SK-N-SH (cell line): ENCODE measurements at regions not wholly inside any gene's neighbourhood (a gene's known extent, or its start where the extent isn't known, plus 50 kb on each side); places are given as distances from the start of the nearest gene placed in this dataset.

Experiments
- CTCF ChIA-PET: fragments of 300-600, 350-600 bp; formaldehyde crosslinking; extraction: SDS; loops from one replicate; lab custom pipeline; 2021; lab: Yijun Ruan, JAX
- POLR2A ChIA-PET: fragments of 350-600 bp; sonication (Branson Sonifier 250); formaldehyde crosslinking; extraction: SDS; loops from one replicate; lab custom pipeline; 2020; ENCODE audit warnings: antibody characterized with exemption, inconsistent platforms; lab: Yijun Ruan, JAX
- DNase-seq: peaks from one replicate; pipeline ENCODE4 v3.0.0; 2012
- H2AFZ ChIP-seq: fragments of 200-600 bp; sonication (generic); 2 replicates; pipeline ENCODE4 v1.8.1; 2016; ENCODE audit warnings: antibody characterized with exemption, mild to moderate bottlenecking, low read depth
- H3F3A ChIP-seq: fragments of 200-600 bp; sonication (generic); replicated peaks from 2 replicates; pipeline ENCODE3; 2016; ENCODE audit warnings: antibody characterized with exemption, mild to moderate bottlenecking; ENCODE audit not compliant: insufficient read depth
- H3K27ac ChIP-seq, 2 experiments: fragments of 200-500 bp in 1 of 2; fragments of 200-600 bp in 1 of 2; sonication (Bioruptor generic) in 1 of 2; sonication (generic), shearing (Covaris generic) in 1 of 2; 2 replicates each; pipeline versions ENCODE4 v1.5.1 to v1.6.1; 2014 to 2016; ENCODE audit warnings: low read depth in 2 of 2, inconsistent platforms in 1 of 2, low read length in 1 of 2, mild to moderate bottlenecking in 1 of 2, mixed read lengths in 1 of 2
- H3K27me3 ChIP-seq: fragments of 200-600 bp; sonication (generic), shearing (Covaris generic); 2 replicates; pipeline ENCODE4 v1.6.1; 2016; ENCODE audit warnings: mixed run types; ENCODE audit not compliant: insufficient read depth
- H3K36me3 ChIP-seq, 2 experiments: fragments of 200-500 bp in 1 of 2; fragments of 200-600 bp in 1 of 2; sonication (Bioruptor generic) in 1 of 2; sonication (generic) in 1 of 2; replicated peaks in 1 of 2; 2 replicates each; pipeline versions ENCODE3 to v1.5.1; 2014 to 2016; ENCODE audit warnings: low read length in 1 of 2, mild to moderate bottlenecking in 1 of 2; ENCODE audit not compliant: insufficient read depth in 2 of 2, control insufficient read depth in 1 of 2
- H3K4me1 ChIP-seq, 2 experiments: fragments of 200-500 bp in 1 of 2; fragments of 200-600 bp in 1 of 2; sonication (Bioruptor generic) in 1 of 2; sonication (generic), shearing (Covaris generic) in 1 of 2; 2 replicates each; pipeline versions ENCODE4 v1.5.1 to v1.6.1; 2014 to 2016; ENCODE audit warnings: low read depth in 1 of 2, low read length in 1 of 2, mixed run types in 1 of 2; ENCODE audit not compliant: insufficient read depth in 2 of 2, control insufficient read depth in 1 of 2
- H3K4me2 ChIP-seq: fragments of 200-600 bp; sonication (generic), shearing (Covaris generic); 2 replicates; pipeline ENCODE4 v1.6.1; 2017; ENCODE audit warnings: mixed run types
- H3K4me3 ChIP-seq, 2 experiments: fragments of 200-500 bp in 1 of 2; fragments of 200-600 bp in 1 of 2; sonication (Bioruptor generic) in 1 of 2; sonication (generic), shearing (Covaris generic) in 1 of 2; 2 replicates each; pipeline versions ENCODE4 v1.5.1 to v1.8.1; 2014 to 2016; ENCODE audit warnings: low read depth in 2 of 2, inconsistent platforms in 1 of 2, low read length in 1 of 2, mild to moderate bottlenecking in 1 of 2, mixed read lengths in 1 of 2, moderate library complexity in 1 of 2
- H3K79me2 ChIP-seq: fragments of 200-600 bp; sonication (generic); 2 replicates; pipeline ENCODE4 v1.8.1; 2017; ENCODE audit warnings: mild to moderate bottlenecking; ENCODE audit not compliant: insufficient read depth
- H3K9ac ChIP-seq: fragments of 200-600 bp; sonication (generic); 2 replicates; pipeline ENCODE4 v1.6.1; 2017; ENCODE audit warnings: mixed run types
- H3K9me2 ChIP-seq: fragments of 200-600 bp; sonication (generic); 2 replicates; pipeline ENCODE4 v1.6.1; 2017; ENCODE audit warnings: mixed run types
- H3K9me3 ChIP-seq: fragments of 200-600 bp; sonication (generic); 2 replicates; pipeline ENCODE4 v1.6.1; 2017; ENCODE audit warnings: mixed run types, mild to moderate bottlenecking, moderate library complexity
- H4K20me1 ChIP-seq: fragments of 200-600 bp; sonication (generic); 2 replicates; pipeline ENCODE4 v1.6.1; 2017; ENCODE audit warnings: mild to moderate bottlenecking, mixed run types; ENCODE audit not compliant: insufficient read depth
- EP300 ChIP-seq, 2 experiments: IDR thresholded peaks; 2 replicates each; pipeline versions ENCODE4 v1.4.0 to v1.6.1; 2012; ENCODE audit warnings: borderline replicate concordance in 1 of 2, low read depth in 1 of 2, low read length in 1 of 2
- EZH2phosphoT487 ChIP-seq: fragments of 200-600 bp; sonication (generic); IDR thresholded peaks from 2 replicates; pipeline ENCODE4 v1.6.1; 2017; ENCODE audit warnings: low read depth, mixed run types, mild to moderate bottlenecking, antibody characterized with exemption, moderate library complexity, borderline replicate concordance
- FOSL2 ChIP-seq: IDR thresholded peaks from 2 replicates; pipeline ENCODE4 v1.4.0; 2012; ENCODE audit warnings: low read depth, mild to moderate bottlenecking, moderate library complexity, borderline replicate concordance
- GABPA ChIP-seq: IDR thresholded peaks from 2 replicates; pipeline ENCODE4 v1.4.0; 2012; ENCODE audit warnings: low read depth, mild to moderate bottlenecking
- IRF3 ChIP-seq: fragments of 150-350 bp; IDR thresholded peaks from 2 replicates; pipeline ENCODE4 v1.6.1; 2016; ENCODE audit warnings: mild to moderate bottlenecking, low read depth, low read length
- JUND ChIP-seq: IDR thresholded peaks from 2 replicates; pipeline ENCODE4 v1.4.0; 2012
- MAX ChIP-seq: IDR thresholded peaks from 2 replicates; pipeline ENCODE4 v1.4.0; 2012; ENCODE audit warnings: low read depth
- NRF1 ChIP-seq: IDR thresholded peaks from 2 replicates; pipeline ENCODE4 v1.6.1; 2012; ENCODE audit warnings: low read depth, mild to moderate bottlenecking, low read length
- RCOR1 ChIP-seq: fragments of 150-350 bp; IDR thresholded peaks from 2 replicates; pipeline ENCODE4 v1.6.1; 2017; ENCODE audit warnings: antibody characterized with exemption, low read length
- RFX5 ChIP-seq: IDR thresholded peaks from 2 replicates; pipeline ENCODE4 v1.6.1; 2012; ENCODE audit warnings: mild to moderate bottlenecking, improper control_type of control experiment, low read length
- SMC3 ChIP-seq: IDR thresholded peaks from 2 replicates; pipeline ENCODE4 v1.6.1; 2012; ENCODE audit warnings: low read depth, low read length, improper control_type of control experiment
- WGBS: methylation state at CpG from one replicate; pipeline ENCODE4 v1.1.6; 2017; ENCODE audit warnings: low lambda C conversion rate; 5-methylcytosine and 5-hydroxymethylcytosine counted together
- TF ChIP-seq, protein P1 (sequence below): IDR thresholded peaks from 2 replicates; pipeline ENCODE4 v1.4.0; 2012; ENCODE audit warnings: low read depth, borderline replicate concordance
- TF ChIP-seq, protein P2 (sequence below): fragments of 200-600 bp; sonication (generic); IDR thresholded peaks from 2 replicates; pipeline ENCODE4 v1.6.1; 2017; ENCODE audit warnings: antibody characterized with exemption, mild to moderate bottlenecking, moderate library complexity

DNA sequence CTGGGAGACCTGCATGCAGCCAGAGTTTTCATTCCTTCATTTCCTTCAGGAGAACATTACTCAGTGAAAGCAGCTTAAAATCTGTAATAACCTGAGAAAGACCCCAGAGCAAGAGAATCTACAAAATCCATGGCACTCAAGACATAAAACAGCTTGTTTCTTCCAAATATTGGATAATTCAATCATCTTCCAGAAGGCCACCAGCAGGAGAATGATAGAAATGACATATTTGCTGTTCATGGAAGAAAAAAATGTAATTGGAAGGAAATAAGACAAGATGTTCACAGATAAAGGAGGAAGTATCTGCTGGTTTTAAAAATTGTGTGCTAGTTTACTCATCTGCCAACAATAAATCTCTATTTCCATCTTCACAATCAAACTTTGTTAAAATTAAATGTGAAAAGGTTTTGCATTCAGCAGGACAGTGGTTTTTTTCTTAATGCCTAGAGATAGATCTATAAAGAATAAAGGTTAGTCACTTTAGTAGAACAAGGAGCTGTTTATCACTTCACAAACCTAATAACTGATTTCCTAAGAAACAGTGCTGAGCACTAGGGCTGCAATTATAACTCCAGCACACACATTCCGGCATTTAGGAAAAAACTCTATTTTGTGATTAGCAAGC is 530.8 kb downstream of the NSUN3 start:
- Histone ChIP-seq H3K4me3 (no peak overlapping the region), H3K27me3 (no peaks in the 10 kb centered on the region), H3K4me2 (no peak overlapping the region), H3K4me1 (no peaks in the 10 kb centered on the region), H3K36me3 (no peaks in the 10 kb centered on the region), H4K20me1 (no peaks in the 10 kb centered on the region), H3K9me3 (no peaks in the 10 kb centered on the region), H3K79me2 (no peaks in the 10 kb centered on the region)
- 100% methylated on average over 1 of the region's 1 CpG for WGBS
- no peak for DNase-seq
- TF ChIP-seq GABPA (no peak), JUND (no peak), FOSL2 (no peak), RFX5 (no peak), EZH2phosphoT487 (no peak), NRF1 (no peak)
- TF ChIP-seq, protein P1, sequence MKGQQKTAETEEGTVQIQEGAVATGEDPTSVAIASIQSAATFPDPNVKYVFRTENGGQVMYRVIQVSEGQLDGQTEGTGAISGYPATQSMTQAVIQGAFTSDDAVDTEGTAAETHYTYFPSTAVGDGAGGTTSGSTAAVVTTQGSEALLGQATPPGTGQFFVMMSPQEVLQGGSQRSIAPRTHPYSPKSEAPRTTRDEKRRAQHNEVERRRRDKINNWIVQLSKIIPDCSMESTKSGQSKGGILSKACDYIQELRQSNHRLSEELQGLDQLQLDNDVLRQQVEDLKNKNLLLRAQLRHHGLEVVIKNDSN = no peak
- TF ChIP-seq, protein P2, sequence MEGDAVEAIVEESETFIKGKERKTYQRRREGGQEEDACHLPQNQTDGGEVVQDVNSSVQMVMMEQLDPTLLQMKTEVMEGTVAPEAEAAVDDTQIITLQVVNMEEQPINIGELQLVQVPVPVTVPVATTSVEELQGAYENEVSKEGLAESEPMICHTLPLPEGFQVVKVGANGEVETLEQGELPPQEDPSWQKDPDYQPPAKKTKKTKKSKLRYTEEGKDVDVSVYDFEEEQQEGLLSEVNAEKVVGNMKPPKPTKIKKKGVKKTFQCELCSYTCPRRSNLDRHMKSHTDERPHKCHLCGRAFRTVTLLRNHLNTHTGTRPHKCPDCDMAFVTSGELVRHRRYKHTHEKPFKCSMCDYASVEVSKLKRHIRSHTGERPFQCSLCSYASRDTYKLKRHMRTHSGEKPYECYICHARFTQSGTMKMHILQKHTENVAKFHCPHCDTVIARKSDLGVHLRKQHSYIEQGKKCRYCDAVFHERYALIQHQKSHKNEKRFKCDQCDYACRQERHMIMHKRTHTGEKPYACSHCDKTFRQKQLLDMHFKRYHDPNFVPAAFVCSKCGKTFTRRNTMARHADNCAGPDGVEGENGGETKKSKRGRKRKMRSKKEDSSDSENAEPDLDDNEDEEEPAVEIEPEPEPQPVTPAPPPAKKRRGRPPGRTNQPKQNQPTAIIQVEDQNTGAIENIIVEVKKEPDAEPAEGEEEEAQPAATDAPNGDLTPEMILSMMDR = no peak
- TF ChIP-seq, all 33 proteins: peak for 0
- CTCF ChIA-PET = interaction anchor here (0.6 to 1.3 kb wide), 3 partner anchors 58 to 762 kb away, joined by 3 read pairs; no protein-coding TSS in a partner anchor
- no peaks in the 10 kb centered on the region for H3F3A ChIP-seq
- H3K9ac ChIP-seq = no peak overlapping the region
- POLR2A ChIA-PET = no interaction called here
- H3K27ac ChIP-seq = no peak overlapping the region
- H3K9me2 ChIP-seq = no peaks in the 10 kb centered on the region
- no peak overlapping the region for H2AFZ ChIP-seq

DNA sequence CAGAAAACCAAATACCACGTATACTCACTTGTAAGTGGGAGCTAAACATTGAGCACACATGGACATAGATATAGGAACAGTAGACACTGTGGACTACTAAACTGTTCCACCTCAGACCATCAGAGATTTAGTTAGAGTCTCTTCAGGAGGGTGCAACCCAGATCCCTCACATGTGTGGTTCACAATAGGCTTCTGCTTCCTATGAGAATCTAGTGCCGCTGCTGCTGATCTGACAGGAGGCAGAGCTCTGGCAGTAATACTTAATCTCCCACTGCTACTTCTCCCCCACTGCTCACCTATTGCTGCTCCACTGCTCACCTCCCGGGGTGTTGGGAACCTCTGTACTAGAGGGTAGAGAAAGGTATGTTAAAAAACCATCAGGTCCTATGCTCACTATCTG is 533.3 kb downstream of the NSUN3 start:
- H2AFZ ChIP-seq = no peak overlapping the region
- no peak overlapping the region for H3K4me3 ChIP-seq
- no peaks in the 10 kb centered on the region for H3K36me3 ChIP-seq
- no peak overlapping the region for H3K27ac ChIP-seq
- H3K9me3 ChIP-seq = no peaks in the 10 kb centered on the region
- no peak overlapping the region for H3K4me2 ChIP-seq
- no peaks in the 10 kb centered on the region for H3K4me1 ChIP-seq
- no peak overlapping the region for H3K9ac ChIP-seq
- POLR2A ChIA-PET = no interaction called here
- H4K20me1 ChIP-seq = no peaks in the 10 kb centered on the region
- no peaks in the 10 kb centered on the region for H3K9me2 ChIP-seq
- CTCF ChIA-PET = no interaction called here
- TF ChIP-seq IRF3 = no peak
- no peak for TF ChIP-seq FOSL2
- TF ChIP-seq RFX5 = no peak
- no peak for TF ChIP-seq EZH2phosphoT487
- TF ChIP-seq RCOR1 = no peak
- TF ChIP-seq SMC3 = no peak
- TF ChIP-seq NRF1 = no peak
- TF ChIP-seq EP300 (IDR thresholded peaks at IDR 0.05; ENCODE audit: borderline replicate concordance in 1 of 2, low read depth in 1 of 2, low read length in 1 of 2) = no peak
- no peak for TF ChIP-seq MAX
- no peak for DNase-seq
- no peaks in the 10 kb centered on the region for H3F3A ChIP-seq
- H3K27me3 ChIP-seq = no peaks in the 10 kb centered on the region
- 69% methylated on average over 3 of the region's 3 CpGs for WGBS
- H3K79me2 ChIP-seq = no peaks in the 10 kb centered on the region
